Fibroblast of upper back skin (primary cell): ENCODE measurements at regions not wholly inside any gene's neighbourhood (a gene's known extent, or its start where the extent isn't known, plus 50 kb on each side); places are given as distances from the start of the nearest gene placed in this dataset.
"Not testable (repeated sequence)": the region's sequence is repeated elsewhere in the genome, so short reads cannot be mapped to it uniquely, and the experiment has no call there.

Experiments
- DNase-seq: peaks from one replicate; pipeline ENCODE4 v3.0.0-alpha.2; 2013

DNA sequence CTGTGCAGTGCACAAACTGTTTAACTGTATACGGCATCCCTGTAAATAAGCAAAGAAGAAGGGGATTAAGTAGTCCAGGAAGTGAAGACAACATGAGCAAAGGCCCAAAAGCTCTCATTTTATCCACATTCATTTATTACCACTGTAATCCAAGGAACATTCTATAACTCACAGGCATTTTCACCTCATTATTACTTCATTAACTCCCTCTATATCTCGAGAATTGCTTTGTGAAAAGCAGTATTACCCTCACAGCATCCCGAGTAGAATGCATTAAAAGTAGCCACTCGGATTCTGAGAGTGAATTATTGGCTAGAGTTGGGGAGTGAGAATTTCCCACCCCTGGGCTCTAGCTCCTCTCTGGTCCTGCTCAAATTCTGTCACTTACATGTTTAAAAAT lies 51.0 kb upstream of the CHCHD3 start:
- no peak for DNase-seq

DNA sequence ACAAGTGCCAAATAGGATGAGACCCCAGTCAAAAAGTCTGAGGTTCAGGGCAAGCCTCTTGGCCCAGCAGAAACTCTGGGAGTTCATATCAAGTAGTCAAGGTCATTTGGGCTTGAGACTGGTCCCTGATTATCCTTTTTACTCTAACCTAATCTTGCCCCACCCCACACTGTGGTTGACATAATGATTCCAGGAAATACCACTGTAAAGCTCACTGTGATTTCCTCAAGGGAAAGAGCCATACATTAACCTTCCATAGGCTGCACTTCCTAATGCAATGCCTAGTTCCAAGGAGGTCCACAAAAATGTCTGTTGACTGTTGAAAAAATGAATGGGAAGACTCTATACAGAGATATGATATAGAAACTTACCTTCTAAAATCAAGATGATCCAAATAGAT lies 52.9 kb upstream of the CHCHD3 start:
- no peak for DNase-seq

DNA sequence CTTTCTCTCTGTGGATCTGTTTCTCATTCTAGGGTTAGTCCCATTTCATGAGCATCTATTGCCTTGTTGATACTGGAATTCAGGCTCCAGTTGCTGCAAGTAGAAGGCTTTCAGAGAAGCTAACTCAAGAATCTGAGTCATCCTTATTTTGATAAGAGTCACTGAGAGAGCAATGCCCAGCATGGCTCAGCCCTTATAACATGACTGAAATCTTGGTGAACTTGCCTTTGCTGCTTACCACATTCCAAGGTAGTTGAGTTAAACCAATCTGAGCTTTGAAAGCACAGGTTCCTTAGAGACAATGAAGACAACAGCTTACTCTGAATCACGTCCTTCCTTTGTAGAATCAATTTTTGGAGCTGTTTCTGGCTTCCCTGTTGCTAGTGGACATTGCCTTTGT lies 53.6 kb upstream of the CHCHD3 start:
- no peak for DNase-seq

DNA sequence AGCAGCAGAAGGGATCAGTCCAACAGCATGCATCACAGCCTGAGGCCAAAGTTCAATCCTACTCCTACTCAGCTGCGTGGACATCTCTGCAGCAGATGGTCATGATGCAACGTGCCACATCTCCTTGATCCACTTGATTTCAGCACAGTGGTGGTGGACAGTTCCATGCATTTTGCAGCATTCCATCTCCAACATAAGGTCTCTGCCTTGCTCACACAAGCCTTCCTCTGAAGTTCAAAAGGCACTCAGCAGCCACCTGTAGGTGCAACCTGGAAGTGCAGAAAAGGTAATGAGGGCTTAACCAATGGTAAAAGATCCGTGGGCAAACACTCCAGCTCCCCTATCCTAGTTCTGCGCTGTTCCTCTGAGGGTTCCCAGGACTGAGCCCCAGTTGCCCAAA lies 57.5 kb upstream of the CHCHD3 start:
- DNase-seq, result peak; percentile 54

DNA sequence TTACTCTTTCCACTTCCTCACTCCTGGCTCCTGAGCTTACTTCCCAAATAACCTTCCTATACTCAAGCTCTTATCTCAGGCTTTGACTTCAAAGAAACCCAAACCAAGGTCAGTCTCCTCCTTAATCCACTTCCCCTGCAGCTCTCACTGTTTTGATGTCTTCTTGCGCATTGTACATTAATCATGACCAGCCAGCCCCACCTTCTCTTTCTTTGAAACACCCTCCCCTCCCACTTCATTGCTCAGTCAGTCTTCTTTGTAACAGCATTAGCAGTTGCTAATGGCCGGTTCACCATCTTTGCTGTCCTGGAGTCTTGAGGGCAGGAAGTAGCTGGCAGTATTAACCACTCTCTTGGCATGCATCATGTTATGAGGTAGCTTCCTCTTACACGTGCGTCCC lies 57.9 kb upstream of the CHCHD3 start:
- no peak for DNase-seq

DNA sequence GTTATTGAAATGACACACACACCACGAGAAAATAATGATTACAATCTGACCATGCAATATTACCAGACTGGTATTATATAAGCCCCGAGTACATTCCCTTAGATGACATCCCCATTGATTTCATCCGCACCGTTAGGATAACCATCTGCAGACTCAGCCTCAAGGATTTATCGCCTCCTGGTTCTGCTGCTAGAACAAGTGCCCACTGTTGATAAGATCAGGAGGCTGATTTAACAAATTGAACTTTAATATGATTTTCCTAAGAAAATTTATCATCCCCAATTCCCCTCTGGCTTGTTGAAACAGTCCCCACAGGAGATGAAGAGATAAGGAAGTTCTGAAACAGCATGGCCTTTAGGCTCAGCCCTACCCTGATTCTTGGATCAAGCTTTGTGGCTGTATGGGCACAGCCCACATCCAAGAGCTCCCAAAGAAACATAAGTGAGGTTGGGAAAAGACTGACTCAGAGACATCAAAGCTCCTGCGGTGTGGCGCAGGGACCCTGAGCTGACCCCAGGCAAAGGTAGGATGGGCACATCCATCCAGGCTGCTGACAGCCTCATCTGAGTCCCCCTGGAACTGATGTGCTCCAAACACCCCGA lies 59.2 kb upstream of the CHCHD3 start:
- DNase-seq, result no peak

DNA sequence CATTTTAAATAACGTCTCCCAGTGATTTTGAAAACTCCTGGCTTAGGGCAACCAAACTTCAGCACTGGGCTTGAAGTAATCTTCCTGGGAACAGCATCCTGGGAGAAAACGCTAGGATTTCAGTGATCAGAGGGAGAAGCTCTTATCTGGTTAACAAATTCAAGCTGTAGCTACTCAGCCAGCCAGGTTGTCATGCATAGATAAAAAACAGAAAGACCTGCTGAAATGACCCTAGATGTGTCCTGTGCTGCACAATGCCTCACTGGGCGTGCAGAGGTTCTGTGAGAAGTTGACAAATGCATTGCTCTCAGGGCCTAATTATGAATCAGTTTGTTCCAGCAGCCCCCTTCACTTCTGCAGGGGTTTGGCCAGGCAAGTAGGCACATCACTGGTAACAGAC lies 68.9 kb upstream of the CHCHD3 start:
- no peak for DNase-seq

DNA sequence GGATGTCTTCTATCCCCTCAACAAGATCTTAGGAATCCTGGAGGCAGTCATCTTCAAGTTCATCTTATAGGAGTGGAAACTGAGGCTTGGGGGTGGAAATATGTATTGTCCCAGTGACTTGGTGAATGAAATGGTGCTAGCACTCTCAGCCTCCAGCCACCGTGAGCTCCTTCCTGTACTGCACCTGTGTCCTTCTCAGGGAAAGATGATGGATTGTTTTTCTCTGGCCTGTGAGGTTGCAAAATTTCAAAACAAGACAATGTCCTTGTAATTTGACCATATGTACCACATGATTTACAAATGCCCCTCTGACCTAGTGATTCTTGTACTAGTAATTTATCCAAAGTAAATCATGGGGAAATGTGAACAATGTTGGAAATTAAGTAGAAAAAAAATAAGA lies 71.0 kb upstream of the CHCHD3 start:
- no peak for DNase-seq

DNA sequence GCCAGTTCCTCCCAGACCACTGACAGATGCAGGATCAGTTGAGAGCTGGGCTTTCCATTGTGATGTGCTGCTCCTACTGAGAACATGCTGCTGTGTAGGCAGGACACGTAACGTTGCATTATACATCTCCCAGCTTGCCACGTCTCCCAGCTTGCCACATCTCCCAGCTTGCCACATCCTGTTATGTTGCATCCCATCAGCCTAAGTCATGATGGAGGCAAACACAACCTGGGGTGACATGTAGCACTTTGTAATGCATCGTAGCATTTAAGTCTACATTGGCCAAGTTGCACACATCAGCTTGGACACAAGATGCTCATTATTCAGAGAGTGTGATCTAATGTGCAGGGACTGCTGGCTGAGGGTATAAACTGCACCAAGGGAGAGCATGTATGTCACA lies 73.3 kb upstream of the CHCHD3 start:
- no peak for DNase-seq

DNA sequence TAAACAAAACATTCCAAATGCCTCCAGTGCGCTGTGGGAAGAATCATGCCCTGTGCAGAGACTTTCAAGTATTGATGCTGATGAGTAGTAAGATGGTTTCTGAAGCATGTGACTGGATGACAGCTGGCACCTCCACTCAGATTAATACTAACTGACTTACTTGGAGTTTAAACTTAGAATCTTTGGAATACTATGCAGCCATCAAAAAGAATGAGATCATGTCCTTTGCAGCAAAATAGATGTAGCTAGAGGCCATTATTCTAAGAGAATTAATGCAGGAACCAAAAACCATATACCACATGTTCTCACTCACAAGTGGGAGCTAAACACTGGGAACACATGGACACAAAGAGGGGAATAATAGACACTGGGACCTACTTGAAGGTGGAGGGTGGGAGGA lies 73.8 kb upstream of the CHCHD3 start:
- no peak for DNase-seq

DNA sequence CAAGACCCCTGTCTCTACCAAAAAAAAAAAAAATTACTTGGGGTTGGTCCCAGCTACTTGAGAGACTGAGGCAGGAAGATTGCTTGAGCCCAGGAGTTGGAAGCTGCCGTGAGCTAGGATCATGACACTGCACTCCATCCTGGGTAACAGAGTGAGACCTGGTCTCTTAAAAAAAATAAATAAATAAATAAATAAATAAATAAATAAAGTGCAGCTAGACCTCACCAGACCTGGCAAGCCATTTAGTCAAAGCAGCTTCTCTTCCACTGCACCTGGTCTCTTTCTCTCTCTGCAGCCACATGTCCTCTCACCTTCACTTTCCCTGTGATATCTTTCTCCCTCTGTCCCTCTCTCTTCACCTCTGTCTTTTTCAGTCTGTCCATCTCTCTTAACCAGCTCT lies 75.2 kb upstream of the CHCHD3 start:
- DNase-seq, result no peak

DNA sequence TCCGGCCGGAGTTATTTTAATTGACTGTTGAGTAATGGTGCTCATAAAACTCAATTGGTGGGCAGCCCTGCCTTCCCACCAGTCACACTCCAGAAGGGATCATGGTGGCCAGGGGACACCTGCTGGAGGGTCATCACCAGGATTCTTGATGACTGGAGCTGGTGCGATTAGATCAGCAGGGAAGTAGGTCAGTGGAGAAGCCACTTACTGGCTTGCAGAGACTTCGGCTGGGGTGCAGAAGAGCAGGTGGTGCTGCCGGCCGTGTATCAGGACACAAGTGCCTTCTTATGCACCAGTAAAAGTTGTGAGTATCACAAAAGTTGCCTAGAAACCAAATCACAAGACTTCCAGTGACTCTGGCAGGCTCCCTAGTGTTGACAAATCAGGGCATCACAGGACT lies 82.6 kb upstream of the CHCHD3 start:
- no peak for DNase-seq

DNA sequence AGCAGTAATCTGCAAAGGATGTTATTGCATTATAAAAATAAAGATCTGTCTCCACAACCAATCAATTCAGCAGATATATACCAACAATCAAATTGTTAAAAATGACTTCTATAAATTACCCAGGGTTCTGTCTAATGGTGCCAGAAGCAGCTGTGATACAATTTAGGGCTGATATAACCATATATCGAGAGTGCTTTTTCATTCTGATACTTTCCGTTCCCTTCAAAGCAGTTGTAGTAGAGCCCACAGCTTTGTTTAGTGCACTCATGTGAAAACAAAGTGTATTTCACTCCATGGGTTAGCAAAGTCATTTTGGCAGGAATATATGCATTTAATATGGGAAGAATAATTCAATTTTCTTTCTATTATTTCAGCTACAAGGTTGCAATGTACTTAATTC lies 83.1 kb upstream of the CHCHD3 start:
- no peak for DNase-seq

DNA sequence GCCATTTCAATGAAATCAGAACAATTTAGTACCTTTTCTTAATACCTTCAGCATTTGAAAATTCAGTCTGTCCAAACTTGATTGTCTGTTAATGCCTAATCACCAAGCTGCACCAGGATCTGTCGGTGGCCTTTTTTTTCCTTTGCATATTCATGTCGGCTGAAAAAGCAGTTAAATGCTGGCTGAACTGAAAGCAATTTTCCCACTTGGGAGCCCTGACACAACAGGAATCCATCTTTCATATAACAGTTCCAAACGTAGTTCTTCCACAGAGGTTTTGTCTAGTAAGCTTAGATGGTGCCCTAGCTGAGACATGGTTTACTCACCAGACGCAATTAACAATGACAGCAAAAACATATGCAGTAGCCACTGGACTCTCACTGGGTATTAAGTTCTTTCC lies 83.6 kb upstream of the CHCHD3 start:
- no peak for DNase-seq

DNA sequence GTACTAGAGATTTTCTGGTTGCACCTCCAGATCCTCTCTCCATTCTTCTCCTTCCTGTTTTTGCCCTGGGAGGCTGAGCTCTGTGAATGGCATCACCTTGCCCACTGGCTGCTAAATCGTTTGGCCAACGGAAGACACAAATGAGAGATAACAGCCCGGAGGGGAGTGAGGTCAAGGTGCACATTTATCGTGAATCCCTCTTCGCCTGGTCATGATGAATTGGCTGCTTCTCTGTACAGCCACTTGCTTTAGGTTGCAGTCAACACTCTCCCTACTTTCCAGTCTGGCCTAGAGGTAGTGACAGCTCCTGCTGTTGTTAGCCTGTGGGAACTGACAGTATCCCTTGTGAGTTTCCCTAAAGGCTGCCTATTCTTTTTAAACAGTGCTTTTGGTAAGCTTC lies 85.4 kb upstream of the CHCHD3 start:
- no peak for DNase-seq

DNA sequence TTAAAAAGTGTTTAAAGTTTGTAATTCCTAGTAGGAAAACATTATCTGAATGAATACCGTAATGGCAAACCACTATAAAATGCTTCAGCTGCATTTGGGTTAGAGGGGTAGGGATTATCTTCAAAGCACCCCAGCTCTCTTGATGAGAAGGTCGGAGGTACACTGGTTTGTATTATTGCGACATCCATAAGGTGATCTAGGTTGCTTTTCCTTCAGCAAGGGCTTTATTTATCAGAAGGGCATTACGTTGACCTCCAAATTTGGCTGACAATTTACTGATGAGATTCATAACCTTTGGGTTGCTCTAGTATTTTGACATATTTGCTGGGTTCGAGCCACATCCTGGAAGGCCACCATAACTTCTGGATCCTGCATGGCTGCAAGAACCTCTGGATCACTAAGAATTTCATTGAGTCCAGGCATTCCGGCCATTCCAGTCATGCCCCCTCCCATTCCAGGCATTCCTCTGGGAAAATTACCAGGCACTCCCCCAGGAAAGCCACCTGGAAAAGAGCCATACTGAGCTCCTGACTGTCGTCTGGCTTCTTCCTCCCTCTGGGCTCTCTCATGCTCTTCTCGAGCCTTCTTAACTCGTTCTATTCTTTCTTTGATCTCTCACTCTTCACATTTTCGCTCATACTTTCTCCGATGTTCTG lies 83.6 kb upstream of the EXOC4 start:
- DNase-seq, result not testable (repeated sequence)

DNA sequence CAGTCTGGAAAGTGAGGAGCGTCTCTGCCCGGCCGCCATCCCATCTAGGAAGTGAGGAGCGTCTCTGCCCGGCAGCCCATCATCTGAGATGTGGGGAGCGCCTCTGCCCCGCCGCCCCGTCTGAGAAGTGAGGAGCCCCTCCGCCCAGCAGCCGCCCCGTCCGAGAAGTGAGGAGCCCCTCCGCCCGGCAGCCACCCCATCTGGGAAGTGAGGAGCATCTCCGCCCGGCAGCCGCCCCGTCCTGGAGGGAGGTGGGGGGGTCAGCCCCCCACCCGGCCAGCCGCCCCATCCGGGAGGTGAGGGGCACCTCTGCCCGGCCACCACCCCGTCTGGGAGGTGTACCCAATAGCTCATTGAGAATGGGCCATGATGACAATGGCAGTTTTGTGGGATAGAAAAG lies 75.4 kb upstream of the EXOC4 start:
- not testable (repeated sequence) for DNase-seq

DNA sequence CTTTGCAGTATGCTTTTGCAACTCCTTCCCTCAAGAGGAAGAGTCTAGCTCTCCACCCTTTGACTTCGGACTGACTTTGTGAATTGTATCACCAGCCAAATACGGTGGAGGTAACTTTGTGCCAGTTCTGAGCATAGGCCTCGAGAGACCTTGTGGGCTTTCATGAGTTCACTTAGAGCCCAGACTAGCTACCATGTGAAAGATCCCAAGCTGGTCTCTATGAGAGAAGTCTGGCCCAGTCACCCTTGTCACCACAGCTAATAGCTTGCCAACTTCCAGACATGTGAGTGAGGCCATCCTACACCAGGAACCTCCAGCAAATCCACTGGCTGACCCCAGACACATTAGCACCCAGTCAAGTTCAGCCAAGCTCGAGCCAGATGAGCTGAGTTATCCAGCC lies 72.2 kb upstream of the EXOC4 start:
- DNase-seq, result no peak

DNA sequence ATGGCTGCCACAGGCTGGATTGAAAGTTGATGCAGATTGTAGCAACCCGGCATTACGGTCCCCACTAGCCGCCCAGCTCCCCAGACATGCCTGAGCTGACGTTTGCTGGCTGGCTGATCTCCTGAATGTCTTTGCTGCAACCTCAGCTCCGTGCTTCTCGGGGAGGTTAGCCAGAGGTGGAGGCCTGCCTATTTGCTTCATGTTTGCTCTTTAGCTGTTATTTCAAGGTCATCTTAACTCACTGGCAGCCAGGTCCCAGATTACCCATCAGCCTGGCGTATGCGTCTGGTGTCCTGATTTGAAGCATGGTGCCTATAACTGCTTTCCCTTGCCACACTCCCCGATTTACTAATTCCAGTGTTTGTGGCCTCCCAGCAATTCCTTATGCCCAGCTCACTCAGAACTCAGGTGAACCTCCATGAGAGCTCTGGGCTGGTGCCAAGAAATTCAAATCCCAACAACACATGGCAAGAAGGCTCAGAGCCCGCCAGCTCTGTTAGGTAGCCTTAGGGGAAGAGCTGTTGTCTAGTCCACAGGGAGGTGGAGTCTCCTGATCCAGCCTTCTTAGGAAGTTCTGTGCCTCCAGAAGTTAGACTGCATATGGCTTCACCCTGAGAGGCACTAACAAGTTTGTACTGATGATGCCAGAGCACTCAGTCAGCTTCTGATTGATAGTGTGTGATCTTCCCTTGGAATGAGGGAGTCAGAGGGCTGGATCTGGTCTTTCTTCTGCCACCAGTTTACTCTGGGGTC lies 69.7 kb upstream of the EXOC4 start:
- DNase-seq, result no peak

DNA sequence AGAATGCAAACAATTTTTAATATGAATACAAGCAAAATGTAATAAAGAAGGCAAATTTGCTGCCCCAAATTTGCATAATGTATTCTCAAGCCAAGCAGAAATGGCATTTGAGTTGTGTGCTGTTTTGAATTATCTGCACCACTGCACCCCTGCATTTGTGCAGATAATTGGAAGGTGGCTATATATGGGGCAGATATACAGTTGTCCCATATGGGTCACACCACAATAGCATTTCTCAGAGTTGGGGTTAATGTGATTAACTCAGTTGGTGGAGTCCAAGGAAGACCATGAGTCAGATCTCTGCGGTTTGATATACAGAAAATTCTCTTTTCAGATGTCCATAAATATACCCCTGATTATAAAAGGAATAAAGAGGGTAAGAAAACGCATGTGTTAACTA lies 68.9 kb upstream of the EXOC4 start:
- no peak for DNase-seq

DNA sequence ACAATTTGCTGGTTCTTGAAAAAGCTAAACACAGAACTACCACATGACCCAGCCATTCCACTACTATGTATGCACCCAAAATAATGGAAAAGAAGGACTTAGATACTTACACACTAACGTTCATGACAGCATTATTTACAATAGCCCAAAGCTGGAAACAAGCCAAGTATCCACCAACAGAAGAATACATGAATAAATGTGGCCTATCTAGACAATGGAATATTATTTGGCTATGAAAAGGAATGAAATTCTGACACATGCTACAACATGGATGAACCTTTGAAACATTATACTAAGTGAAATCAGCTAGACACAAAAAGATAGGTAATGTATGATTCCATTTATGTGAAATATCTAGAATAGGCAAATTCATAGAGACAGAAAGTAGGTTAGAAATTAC lies 67.4 kb upstream of the EXOC4 start:
- DNase-seq, result no peak

DNA sequence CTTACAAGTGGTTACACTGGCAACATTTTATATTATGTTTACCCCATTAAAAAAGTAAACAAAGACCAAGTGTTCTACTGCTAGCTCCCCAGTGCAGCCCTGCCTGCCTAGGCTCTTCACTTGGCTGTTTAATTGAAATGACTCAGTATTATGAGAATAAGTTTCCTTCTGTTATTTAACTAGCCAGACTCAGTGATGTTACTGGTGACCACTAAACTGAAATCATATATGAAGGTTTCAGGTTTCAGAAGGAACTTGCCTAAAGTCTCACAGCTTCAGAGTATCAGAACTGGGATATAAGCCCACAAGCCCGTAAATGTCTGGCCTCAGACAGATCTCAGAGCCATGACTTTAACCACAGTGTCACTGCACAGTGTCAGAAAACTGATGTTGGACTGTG lies 66.8 kb upstream of the EXOC4 start:
- DNase-seq, result no peak

DNA sequence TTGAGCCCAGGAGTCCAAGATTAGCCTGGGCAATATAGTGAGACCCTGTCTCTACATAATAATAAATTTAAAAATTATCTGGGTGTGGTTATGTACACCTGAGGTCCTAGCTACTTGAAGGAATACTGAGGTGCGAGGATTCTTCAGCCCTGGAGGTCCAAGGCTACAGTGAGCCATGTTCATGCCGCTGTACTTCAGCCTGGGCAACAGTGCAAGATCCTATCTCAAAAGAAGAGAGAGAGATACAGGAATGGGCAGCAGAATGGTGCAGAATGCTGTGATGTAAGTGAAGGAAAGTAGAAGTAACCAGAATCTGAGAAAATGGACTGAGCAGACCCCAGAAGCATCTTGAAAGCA lies 62.7 kb upstream of the EXOC4 start:
- no peak for DNase-seq

DNA sequence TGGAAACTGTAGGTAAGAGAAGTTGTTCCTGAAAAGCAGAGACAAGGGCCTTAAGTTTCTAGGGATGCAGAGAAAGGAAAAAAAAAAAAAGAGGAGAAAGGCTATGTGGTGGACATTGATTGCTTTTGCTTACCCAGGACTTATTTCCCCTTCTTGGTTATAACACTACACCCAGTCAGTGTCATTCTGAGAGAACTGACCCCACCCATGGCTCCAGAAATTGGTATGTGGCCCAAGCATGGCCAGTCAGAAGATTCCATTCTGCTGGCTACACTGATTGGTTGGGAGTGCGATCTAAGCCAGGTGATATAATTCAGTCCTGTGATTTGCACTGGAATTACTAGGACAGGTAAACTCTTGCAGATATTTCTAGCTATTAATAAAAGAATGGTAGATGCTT lies 62.2 kb upstream of the EXOC4 start:
- DNase-seq, result no peak

DNA sequence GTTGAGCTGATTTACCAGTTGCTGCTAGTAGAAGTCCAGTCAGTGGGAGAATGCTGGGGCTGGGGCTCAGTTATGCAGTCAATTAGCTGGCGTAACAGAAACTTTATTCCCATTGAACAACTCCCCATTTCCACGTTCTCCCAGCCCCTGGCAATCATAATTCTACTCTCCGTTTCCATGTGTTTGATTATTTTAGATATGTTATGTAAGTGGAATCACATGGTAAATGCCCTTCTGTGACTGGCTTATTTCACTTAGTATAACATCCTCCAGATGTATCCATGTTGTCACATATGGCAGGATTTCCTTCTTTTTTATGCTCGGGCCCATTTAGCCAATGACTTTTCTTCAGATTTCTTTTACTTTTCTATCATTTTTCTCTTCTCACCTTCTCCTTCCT lies 61.1 kb upstream of the EXOC4 start:
- no peak for DNase-seq
